NCI-H2196 (cell line): ENCODE measurements at regions not wholly inside any gene's neighbourhood (a gene's known extent, or its start where the extent isn't known, plus 50 kb on each side); places are given as distances from the start of the nearest gene placed in this dataset.

Source experiments
- DNase-seq: peaks from one replicate; lab custom pipeline; 2025; ENCODE audit not compliant: unreplicated experiment; lab: John Stamatoyannopoulos, UW

GRCh38 chr5:145129797-145130196 is 705.3 kb downstream of the PRELID2 start:
- DNase-seq: no peak

DNA sequence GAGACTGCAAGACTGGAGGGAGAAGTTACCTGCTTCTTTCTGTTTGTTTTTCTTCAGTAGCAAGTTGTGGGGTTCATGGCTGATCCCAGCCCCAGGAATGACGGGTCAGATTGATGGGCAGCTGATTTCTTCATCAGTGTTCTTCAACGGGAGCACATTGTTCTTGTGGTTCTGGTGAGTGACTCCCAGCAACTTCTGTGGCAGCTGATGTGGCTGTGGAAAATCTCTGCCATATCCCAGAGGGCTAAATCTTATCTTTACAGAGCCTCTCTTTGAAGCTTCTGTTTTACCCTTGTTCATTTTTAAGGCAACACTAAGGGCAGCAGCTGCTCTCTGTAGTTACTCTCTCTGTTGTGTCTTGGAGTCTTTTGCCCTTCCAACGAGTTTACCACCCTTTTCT is 710.3 kb downstream of the PRELID2 start:
- no peak for DNase-seq

DNA sequence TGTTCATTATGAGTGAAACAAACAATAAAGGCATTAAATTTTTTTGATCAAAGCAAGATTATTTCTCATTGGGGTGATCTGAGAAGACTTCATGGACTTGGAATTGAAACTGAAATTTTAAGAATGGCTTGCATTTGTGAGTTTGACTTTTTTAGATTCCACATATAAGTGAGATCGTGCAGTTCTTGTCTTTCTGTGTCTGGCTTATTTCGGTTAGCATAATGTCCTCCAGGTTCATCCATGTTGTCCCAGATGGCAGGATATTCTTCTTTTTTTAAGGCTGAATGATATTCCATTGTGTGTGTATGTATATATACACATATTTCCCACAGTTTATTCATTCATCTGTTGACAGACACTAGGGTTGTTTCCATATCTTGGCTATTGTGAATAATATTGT is 716.5 kb downstream of the PRELID2 start:
- no peak for DNase-seq

DNA sequence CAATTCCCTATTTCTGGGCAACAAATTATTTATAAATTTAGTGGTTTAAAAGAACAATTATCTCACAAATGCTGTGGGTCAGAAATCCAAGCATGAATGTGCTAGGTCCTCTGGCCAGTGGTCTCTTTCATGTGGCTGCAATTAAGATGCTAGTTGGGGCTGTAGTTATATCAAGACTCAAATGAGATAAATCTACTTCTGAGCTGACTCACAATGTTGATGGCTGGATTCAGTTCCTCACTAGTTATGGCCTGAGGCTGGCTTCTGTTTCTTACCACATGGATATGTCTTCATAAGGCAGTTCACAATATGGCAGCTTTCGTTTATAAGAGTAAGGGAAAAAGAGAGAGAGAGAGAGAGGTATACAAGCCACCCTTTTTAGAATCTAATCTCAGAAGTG is 717.0 kb downstream of the PRELID2 start:
- DNase-seq: no peak

DNA sequence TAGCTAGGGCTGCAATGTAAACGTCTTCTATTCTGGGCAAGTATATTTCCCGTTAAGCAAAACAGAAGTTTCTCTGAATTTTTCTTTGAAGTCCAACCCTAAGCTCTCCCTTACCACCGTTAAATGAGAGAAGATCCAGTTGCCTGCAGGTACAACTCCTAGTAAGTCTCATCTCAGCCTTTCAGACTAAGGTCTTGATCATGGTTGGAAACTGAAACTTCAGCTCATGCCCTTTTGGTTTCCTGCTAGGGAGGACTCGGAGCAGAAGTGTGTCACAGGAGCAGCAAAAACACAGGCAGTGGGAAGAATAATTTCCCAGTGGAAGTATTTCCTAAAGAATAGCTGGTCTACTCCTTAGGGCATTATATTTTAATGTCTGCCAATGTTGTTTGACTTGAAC is 717.9 kb downstream of the PRELID2 start:
- no peak for DNase-seq

- no peak for DNase-seq
These were observed 723.7 kb downstream of the PRELID2 start for GRCh38 chr5:145111420-145111819.

- no peak for DNase-seq
These were observed 724.3 kb downstream of the PRELID2 start for GRCh38 chr5:145110834-145111233.

DNA sequence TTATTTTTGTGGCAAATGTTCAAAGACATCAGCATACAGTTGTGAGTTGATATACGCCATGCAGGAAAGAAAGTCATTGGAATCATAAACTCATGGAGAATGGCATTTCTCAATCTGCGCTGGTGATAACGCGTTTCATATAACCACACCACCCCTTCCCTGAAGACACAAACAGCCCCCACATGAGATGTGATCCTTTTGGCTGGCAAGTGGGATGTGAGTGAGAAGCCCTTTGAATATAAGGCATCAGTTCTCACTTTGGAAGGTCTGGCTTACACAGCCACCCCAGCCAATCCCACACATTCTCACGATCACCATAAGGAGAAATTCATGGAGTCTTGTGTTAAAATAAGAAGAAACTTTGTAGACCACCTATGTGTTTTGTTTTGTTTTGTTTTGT is 725.0 kb downstream of the PRELID2 start:
- no peak for DNase-seq

- DNase-seq: no peak
These were observed 729.8 kb downstream of the PRELID2 start for GRCh38 chr5:145105384-145105783.

DNA sequence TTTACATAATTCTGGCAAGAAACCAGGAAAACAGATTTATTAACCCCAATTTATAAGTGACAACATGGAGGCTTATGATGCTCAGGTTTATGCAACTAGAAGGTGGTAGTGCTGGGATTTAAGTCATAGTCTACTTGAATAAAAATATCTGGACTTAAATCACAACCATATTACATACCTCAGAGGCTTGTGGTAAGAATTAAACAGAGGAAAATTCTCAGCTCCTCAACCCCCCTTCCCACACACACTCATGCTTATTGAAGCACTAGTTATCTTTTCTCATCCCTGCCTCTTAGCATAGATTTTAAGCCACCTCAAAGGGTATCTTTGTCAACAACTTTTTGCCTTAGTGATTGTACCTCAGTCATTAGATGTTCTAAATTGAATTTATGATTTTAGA is 731.0 kb downstream of the PRELID2 start:
- no peak for DNase-seq

- no peak for DNase-seq
These were observed 733.9 kb downstream of the PRELID2 start for GRCh38 chr5:145101246-145101645.

- no peak for DNase-seq
These were observed 745.0 kb downstream of the PRELID2 start for GRCh38 chr5:145090115-145090514.

DNA sequence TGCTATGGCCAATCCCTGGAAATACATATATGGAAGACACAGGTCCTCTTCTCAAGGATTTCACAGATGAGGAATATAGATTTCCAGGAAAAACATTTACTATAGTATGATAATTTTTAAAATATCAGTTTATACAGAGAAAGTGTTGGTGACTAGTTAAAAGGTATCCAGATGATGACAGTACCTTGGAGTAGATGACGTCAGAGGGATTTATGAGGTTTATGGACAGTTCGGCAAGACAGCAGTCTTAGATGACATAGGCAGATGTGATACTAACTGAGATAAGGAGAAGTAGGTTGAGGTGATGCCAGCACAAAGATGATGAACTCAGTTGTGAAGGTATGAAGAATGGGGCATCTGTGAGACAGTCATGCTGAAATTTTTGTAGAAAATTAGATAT is 750.3 kb downstream of the PRELID2 start:
- no peak for DNase-seq

DNA sequence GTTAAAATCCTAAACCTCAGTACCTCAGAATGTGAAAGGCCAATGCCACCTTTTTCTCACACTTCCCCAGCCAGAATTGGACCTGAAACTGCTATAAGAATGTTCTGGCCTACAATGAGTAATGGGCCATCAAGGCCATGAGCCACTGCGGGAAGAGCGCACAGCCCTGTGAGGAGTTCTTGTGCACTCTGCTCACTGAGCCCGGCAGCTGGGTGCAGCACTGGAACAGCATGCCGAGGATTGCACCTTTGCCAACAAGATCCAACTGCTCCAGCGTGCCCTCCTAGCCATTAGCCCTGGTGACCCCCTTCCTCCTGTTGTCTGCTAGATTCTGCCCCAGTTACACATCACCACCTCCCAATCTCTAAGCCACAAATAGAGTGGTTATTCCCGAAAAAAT is 758.1 kb downstream of the PRELID2 start:
- no peak for DNase-seq

DNA sequence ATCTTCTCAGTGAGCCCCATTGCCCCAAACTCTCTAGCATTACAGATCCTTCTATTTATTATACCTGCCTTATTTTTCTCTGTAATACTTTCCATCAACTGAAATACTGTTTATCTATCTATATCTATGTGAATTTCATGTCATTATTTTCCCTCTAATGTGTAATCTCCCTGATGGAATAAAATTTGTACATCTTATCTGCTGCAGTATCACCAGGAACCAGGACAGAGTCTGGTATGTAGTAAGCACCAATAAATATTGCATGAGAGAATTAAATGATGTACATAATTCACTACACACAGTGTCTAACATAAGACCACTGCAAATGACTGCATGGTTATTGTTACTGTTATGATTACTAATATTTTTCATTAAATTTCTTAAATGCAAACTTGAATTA is 759.1 kb downstream of the PRELID2 start:
- no peak for DNase-seq

GRCh38 chr5:145072889-145073288 is 762.3 kb downstream of the PRELID2 start:
- no peak for DNase-seq

- no peak for DNase-seq
These were observed 766.4 kb downstream of the PRELID2 start for GRCh38 chr5:145068721-145069120.

GRCh38 chr5:145062280-145063062 is 772.7 kb downstream of the PRELID2 start:
- DNase-seq: no peak

- no peak for DNase-seq
These were observed 778.3 kb downstream of the PRELID2 start for GRCh38 chr5:145056800-145057199.

- DNase-seq: no peak
These were observed 785.0 kb downstream of the PRELID2 start for GRCh38 chr5:145050181-145050580.

DNA sequence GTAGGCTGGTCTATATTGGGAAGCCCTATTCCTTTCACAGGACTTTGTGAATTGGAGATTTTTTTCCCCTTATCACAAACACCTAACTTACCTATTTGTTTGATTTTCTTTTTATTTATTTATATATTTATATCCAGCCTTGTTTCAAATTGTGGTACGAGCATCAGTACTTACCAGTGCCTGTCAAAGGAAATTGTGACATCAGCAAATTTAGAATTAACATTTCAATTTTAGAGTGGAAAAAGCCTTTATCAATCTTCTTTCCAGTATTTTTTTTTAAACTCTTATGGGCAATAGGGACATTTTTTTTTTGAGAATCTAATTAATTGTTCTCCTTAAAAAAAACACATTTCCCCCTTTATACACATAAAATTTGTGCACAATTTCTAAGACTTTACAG is 790.2 kb downstream of the PRELID2 start:
- no peak for DNase-seq

GRCh38 chr5:145028626-145029025 is 806.5 kb downstream of the PRELID2 start:
- no peak for DNase-seq

DNA sequence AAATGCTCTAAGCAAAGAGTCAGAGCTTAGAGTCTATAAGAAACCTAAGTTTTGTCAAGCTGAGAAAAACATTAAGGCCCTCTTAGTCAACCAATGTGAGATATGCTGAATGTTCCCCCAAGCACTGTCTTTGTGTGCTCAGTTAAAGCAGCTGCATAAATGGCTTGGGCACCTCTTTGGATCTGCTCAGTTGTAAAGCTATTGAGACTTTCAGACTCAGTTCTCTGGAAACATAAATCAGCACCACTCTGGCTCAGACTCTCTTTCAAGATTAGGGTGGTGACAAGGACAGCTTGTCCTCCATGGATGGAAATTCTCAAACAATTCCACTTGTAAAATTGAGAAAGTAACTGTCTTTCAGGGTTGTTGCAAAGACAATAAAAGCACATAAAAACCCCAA is 807.9 kb downstream of the PRELID2 start:
- DNase-seq: no peak
